GM23248 (cell line): ENCODE measurements at regions not wholly inside any gene's neighbourhood (a gene's known extent, or its start where the extent isn't known, plus 50 kb on each side); places are given as distances from the start of the nearest gene placed in this dataset.

Experiments used
- EZH2 ChIP-seq: fragments of 200-600 bp; sonication (generic); IDR thresholded peaks from 2 replicates; pipeline ENCODE4 v1.6.1; 2018; ENCODE audit warnings: antibody characterized with exemption, mild to moderate bottlenecking; ENCODE audit not compliant: insufficient read depth, poor library complexity, severe bottlenecking
- EZH2phosphoT487 ChIP-seq: fragments of 200-600 bp; sonication (generic); IDR thresholded peaks from 2 replicates; pipeline ENCODE4 v1.6.1; 2018; ENCODE audit warnings: antibody characterized with exemption, moderate library complexity, mild to moderate bottlenecking, low read depth; ENCODE audit not compliant: insufficient read depth

DNA sequence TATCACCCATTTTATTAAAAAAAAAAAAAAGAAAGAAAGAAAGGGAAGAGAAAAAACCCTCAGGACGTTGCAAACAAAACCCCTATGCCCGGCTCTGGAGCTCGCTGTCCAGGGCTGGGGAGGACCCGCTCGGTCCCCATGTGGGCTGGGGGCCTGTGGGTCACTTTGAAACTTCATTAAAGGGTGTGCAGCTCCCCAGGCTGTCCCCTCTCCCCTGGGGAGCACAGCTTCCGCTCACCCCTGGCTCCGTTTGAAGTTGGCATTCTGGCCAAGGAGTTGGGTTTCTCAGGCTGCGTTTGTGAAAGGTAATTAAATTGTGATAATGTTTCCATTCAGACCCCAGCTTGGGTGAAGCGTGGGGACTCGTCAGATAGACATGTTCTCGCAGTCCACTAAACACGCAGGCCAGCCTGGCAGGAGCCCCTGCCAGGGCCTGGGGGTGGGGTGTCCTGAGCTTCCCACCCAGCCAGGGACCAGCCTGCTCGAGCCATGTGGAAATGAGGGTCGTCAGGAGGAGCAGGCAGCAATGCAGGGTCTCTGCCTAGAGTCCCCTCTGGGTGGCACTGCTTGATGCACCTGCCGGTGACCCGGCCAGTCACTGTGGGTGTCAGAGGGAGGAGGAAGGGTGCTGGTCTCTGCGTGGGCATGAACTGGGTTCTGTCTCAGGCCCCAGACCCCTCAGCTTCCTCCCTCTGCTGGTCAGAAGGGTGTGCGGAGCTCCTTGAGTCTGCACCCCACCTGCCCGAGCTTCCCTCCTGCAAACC, 166.2 kb downstream of the INHBB start:
- no peak for TF ChIP-seq EZH2
- no peak for TF ChIP-seq EZH2phosphoT487
